ENCODE measurements at regions not wholly inside any gene's neighbourhood (a gene's known extent, or its start where the extent isn't known, plus 50 kb on each side); places are given as distances from the start of the nearest gene placed in this dataset.

DNA sequence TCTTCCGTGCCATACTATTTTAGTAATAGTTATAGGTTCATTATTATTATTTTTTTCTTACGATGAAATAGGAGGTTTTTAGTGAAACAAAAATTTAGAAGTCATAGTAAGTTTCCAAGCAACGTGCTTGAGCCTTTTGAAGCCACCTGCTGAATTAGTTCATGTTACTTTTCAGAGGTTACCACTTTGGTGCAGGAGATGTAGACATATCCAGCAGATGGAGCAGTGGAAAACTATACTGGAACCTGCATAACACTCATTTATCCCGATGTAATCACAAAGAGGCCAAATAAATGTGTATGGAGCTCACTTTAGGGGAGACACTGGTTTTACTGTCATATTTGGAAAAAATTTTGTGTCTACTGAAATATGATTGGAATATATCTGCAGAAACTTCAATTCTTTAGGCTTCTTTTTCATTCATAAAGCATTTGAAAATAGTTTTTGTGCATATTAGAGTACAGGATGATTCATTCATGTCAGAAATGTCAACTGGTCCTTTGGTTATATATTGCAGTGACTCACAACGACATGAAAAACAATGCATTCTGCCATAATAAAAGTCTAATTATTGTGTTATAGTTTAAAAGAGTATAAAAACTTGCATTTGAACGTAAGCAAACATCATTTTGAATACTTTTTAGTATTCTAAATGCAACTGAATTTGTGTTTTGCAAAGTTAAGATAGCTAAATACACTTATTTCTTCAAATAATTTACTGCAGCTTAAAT, 2182.9 kb upstream of the TENM3 start:
- peak; percentile 71 for TF ChIP-seq CTCF (IDR thresholded peaks at IDR 0.05; ENCODE audit: low read depth, low read length)

GRCh38 chr4:180081072-180081471, 2162.1 kb upstream of the TENM3 start:
- Histone ChIP-seq H3K4me1 (peaks cover 8% of the 10 kb centered on the region; the same call in 1 of the 2 replicates), H3K9me3 (no peaks in the 10 kb centered on the region), H3K4me3 (ENCODE audit: low read depth, low read length) (no peak overlapping the region), H3K36me3 (no peaks in the 10 kb centered on the region), H3K27me3 (no peaks in the 10 kb centered on the region)
- no peak for DNase-seq
- TF ChIP-seq CTCF (IDR thresholded peaks at IDR 0.05; ENCODE audit: low read depth, low read length) = no peak

More for the DNA sequence above, 2182.9 kb upstream of the TENM3 start:
- H3K27me3 ChIP-seq = no peaks in the 10 kb centered on the region
- no peaks in the 10 kb centered on the region for H3K9me3 ChIP-seq
- no peak for DNase-seq
- H3K4me3 ChIP-seq (ENCODE audit: low read depth, low read length) = peak overlapping the region; percentile 84
- H3K4me1 ChIP-seq = no peaks in the 10 kb centered on the region
- no peaks in the 10 kb centered on the region for H3K36me3 ChIP-seq

DNA sequence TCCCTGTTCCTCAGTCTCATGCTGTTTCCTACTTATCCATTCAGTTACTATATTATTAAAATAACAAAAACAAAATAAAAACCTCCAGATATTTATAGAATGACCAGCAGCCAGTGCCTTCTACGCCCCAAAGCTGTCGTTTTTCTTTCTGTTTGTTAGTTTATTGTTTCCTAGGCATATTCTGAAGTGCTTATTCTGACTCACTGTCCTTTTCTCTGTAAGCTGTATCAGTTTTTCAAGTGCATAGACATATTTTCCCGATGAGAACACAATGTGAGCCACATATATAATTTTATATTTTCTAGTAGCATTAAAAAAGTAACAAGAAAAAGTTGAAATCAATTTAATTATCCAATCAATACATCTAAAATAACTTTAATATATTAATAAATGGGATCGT, 2158.6 kb upstream of the TENM3 start:
- TF ChIP-seq CTCF (IDR thresholded peaks at IDR 0.05; ENCODE audit: low read depth, low read length) = no peak
- H3K27me3 ChIP-seq = no peaks in the 10 kb centered on the region
- no peak for DNase-seq
- no peaks in the 10 kb centered on the region for H3K36me3 ChIP-seq
- H3K4me3 ChIP-seq (ENCODE audit: low read depth, low read length) = no peak overlapping the region
- peaks cover 13% of the 10 kb centered on the region; the same call in 1 of the 2 replicates for H3K4me1 ChIP-seq
- no peaks in the 10 kb centered on the region for H3K9me3 ChIP-seq

GRCh38 chr4:180086480-180087190, 2156.6 kb upstream of the TENM3 start:
- peaks cover 11% of the 10 kb centered on the region; the same call in 1 of the 2 replicates for H3K4me1 ChIP-seq
- no peak overlapping the region for H3K4me3 ChIP-seq (ENCODE audit: low read depth, low read length)
- DNase-seq = no peak
- H3K36me3 ChIP-seq = no peaks in the 10 kb centered on the region
- no peaks in the 10 kb centered on the region for H3K27me3 ChIP-seq
- TF ChIP-seq CTCF (IDR thresholded peaks at IDR 0.05; ENCODE audit: low read depth, low read length) = no peak
- no peaks in the 10 kb centered on the region for H3K9me3 ChIP-seq

DNA sequence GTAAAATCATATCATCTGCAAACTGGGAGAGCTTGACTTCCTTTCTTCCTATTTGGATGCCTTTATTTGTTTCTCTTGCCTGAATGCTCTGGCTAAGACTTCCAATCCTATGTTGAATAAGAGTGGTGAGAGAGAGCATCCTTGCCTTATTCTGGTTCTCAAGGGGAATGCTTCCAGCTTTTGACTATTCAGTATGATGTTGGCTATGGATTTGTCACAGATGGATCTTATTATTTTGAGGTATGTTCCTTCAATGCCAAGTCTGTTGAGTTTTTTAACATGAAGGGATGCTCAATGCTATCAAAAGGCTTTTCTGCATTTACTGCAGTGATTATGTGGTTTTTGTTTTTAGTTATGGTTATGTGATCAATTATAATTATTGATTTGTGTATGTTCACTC, 2144.6 kb upstream of the TENM3 start:
- Histone ChIP-seq H3K9me3 (no peaks in the 10 kb centered on the region), H3K4me1 (peaks cover 7% of the 10 kb centered on the region), H3K36me3 (no peaks in the 10 kb centered on the region), H3K27me3 (no peaks in the 10 kb centered on the region), H3K4me3 (ENCODE audit: low read depth, low read length) (no peak overlapping the region)
- DNase-seq = no peak
- no peak for TF ChIP-seq CTCF (IDR thresholded peaks at IDR 0.05; ENCODE audit: low read depth, low read length)

GRCh38 chr4:180099957-180100356, 2143.2 kb upstream of the TENM3 start:
- peaks cover 7% of the 10 kb centered on the region for H3K4me1 ChIP-seq
- H3K4me3 ChIP-seq (ENCODE audit: low read depth, low read length) = no peak overlapping the region
- no peaks in the 10 kb centered on the region for H3K27me3 ChIP-seq
- no peaks in the 10 kb centered on the region for H3K36me3 ChIP-seq
- no peak for TF ChIP-seq CTCF (IDR thresholded peaks at IDR 0.05; ENCODE audit: low read depth, low read length)
- no peaks in the 10 kb centered on the region for H3K9me3 ChIP-seq
- DNase-seq = no peak
